ENCODE measurements at regions not wholly inside any gene's neighbourhood (a gene's known extent, or its start where the extent isn't known, plus 50 kb on each side); places are given as distances from the start of the nearest gene placed in this dataset.
"Not testable (repeated sequence)": the region's sequence is repeated elsewhere in the genome, so short reads cannot be mapped to it uniquely, and the experiment has no call there.

GRCh38 chr3:65037861-65038260, 350.1 kb upstream of the ADAMTS9 start:
- DNase-seq (ENCODE audit: low spot score) = no peak

- DNase-seq (ENCODE audit: low spot score) = no peak
Measured at GRCh38 chr3:65035246-65035645, 347.4 kb upstream of the ADAMTS9 start.

GRCh38 chr3:65033576-65033975, 345.8 kb upstream of the ADAMTS9 start:
- no peak for DNase-seq (ENCODE audit: low spot score)

- no peak for DNase-seq (ENCODE audit: low spot score)
Measured at GRCh38 chr3:65030847-65031463, 343.2 kb upstream of the ADAMTS9 start.

GRCh38 chr3:65030014-65030627, 342.3 kb upstream of the ADAMTS9 start:
- DNase-seq (ENCODE audit: low spot score) = no peak

- no peak for DNase-seq (ENCODE audit: low spot score)
Measured at GRCh38 chr3:65029130-65029529, 341.3 kb upstream of the ADAMTS9 start.

GRCh38 chr3:65028024-65028423, 340.2 kb upstream of the ADAMTS9 start:
- DNase-seq (ENCODE audit: low spot score) = no peak

- no peak for DNase-seq (ENCODE audit: low spot score)
Measured at GRCh38 chr3:65027335-65027734, 339.5 kb upstream of the ADAMTS9 start.

GRCh38 chr3:65026151-65026550, 338.4 kb upstream of the ADAMTS9 start:
- no peak for DNase-seq (ENCODE audit: low spot score)

GRCh38 chr3:65024148-65024547, 336.3 kb upstream of the ADAMTS9 start:
- no peak for DNase-seq (ENCODE audit: low spot score)

- DNase-seq (ENCODE audit: low spot score) = no peak
Measured at GRCh38 chr3:65020281-65021160, 332.7 kb upstream of the ADAMTS9 start.

GRCh38 chr3:65019443-65020055, 331.7 kb upstream of the ADAMTS9 start:
- no peak for DNase-seq (ENCODE audit: low spot score)

- no peak for DNase-seq (ENCODE audit: low spot score)
Measured at GRCh38 chr3:65018801-65019200, 331.0 kb upstream of the ADAMTS9 start.

- no peak for DNase-seq (ENCODE audit: low spot score)
Measured at GRCh38 chr3:65017359-65017758, 329.6 kb upstream of the ADAMTS9 start.

GRCh38 chr3:65015711-65016110, 327.9 kb upstream of the ADAMTS9 start:
- no peak for DNase-seq (ENCODE audit: low spot score)

- no peak for DNase-seq (ENCODE audit: low spot score)
Measured at GRCh38 chr3:65013053-65013452, 325.3 kb upstream of the ADAMTS9 start.

- DNase-seq (ENCODE audit: low spot score) = no peak
Measured at GRCh38 chr3:65006300-65006739, 318.5 kb upstream of the ADAMTS9 start.

GRCh38 chr3:65005486-65005885, 317.7 kb upstream of the ADAMTS9 start:
- no peak for DNase-seq (ENCODE audit: low spot score)

GRCh38 chr3:65004795-65005295, 317.0 kb upstream of the ADAMTS9 start:
- DNase-seq (ENCODE audit: low spot score) = no peak

GRCh38 chr3:65004306-65004705, 316.5 kb upstream of the ADAMTS9 start:
- no peak for DNase-seq (ENCODE audit: low spot score)

GRCh38 chr3:65001119-65001518, 313.3 kb upstream of the ADAMTS9 start:
- DNase-seq (ENCODE audit: low spot score) = not testable (repeated sequence)

GRCh38 chr3:64998317-64998716, 310.5 kb upstream of the ADAMTS9 start:
- no peak for DNase-seq (ENCODE audit: low spot score)
